ENCODE measurements at regions not wholly inside any gene's neighbourhood (a gene's known extent, or its start where the extent isn't known, plus 50 kb on each side); places are given as distances from the start of the nearest gene placed in this dataset.

DNA sequence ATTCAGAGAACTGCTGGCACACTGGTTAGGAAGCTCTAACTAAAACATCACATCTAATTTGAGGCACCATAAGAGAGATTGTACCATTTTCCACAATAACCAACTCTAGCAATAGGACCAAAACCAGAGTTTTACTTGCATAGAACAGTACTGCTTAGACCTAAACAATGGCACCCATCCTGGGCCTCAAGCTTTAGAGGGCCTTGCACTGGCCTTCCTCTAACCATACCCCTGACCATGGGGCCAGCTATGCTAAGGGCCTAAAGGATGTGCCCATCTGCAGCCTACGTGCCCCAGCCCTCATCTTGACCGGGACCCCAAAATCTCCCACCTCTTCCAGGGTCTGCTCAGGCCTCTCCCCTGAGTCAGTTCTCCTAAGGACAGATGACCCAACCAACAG lies 74.4 kb upstream of the ARHGAP32 start:
- DNase-seq (ENCODE audit: low read depth), result no peak

- DNase-seq (ENCODE audit: low read depth), result no peak
These were observed 73.1 kb upstream of the ARHGAP32 start for GRCh38 chr11:129265125-129265788.

DNA sequence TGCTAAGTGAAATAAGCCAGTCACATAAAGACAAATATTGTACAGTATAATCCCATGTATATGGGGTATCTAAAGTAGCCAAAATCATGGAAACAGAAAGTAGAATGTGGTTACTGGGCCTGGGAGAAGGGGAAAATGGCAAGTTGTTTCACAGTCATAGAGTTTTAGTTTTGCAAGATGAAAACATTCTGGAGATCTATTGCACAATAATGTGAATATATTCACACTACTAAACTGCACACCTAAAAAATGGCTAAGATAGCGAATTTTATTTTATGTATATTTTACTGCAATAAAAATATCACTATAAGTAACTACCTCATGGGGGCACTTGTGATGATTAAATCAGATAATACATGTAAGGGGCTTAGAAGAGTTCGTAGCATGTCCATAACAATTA lies 72.0 kb upstream of the ARHGAP32 start:
- no peak for DNase-seq (ENCODE audit: low read depth)

GRCh38 chr11:129260750-129261149 lies 68.6 kb upstream of the ARHGAP32 start:
- DNase-seq (ENCODE audit: low read depth), result no peak

GRCh38 chr11:129259931-129260348 lies 67.8 kb upstream of the ARHGAP32 start:
- DNase-seq (ENCODE audit: low read depth), result no peak

GRCh38 chr11:129258205-129258604 lies 66.1 kb upstream of the ARHGAP32 start:
- no peak for DNase-seq (ENCODE audit: low read depth)

DNA sequence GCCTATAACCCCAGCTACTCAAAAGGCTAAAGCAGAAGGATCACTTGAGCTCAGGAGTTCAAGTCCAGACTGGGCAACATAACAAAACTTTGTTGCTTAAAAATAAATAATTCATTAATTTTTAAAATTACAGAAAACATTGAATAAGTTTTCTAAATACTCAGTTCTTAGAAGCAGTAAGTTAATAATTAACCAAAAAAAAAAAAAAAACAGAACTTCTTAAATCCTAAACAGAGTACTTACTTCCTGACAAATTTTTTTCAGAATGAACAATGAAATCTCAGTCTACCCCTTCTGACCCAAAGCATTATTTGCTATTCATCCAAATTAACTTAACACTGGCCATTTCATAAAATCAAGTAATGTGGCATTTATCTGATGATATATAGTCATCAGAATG lies 65.4 kb upstream of the ARHGAP32 start:
- DNase-seq (ENCODE audit: low read depth), result no peak

DNA sequence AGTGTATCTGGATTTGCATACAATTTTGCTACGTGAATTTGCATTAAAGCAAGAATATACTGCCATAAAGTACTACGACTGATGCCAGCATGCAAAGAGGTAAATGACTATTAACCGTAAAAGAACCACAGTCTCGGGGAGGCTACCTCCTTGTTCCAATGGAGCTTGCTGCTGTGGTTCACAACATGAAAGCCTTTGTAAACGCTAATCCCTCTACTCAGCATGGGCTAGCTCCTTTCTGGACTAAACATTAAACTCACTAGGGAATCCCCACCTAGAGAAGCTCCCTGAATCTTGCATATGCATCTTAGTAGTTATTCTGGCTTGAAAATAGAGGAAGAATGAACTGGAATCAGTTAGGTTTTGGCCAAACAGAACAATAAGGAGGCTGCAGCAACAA lies 60.5 kb upstream of the ARHGAP32 start:
- no peak for DNase-seq (ENCODE audit: low read depth)

DNA sequence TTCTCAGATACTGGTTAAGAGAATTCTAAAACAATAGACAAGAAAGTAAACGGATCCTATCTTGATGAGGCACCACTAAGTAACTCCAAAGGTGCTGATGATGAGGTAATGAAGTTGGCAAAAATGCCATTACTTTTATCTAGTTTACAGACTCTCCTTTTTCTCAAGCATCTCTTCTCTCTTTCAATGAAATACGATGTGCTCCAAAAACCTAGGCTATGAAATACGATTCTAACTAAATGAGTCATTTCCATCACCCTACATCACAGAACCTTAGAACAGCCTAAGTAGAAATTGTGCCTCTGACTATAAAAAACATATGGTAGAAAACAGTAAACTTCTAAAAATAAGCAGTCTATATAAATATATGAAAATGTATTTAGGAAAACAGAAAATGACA lies 58.9 kb upstream of the ARHGAP32 start:
- DNase-seq (ENCODE audit: low read depth), result no peak

GRCh38 chr11:129249923-129250322 lies 57.8 kb upstream of the ARHGAP32 start:
- DNase-seq (ENCODE audit: low read depth), result no peak

GRCh38 chr11:129249351-129249750 lies 57.2 kb upstream of the ARHGAP32 start:
- DNase-seq (ENCODE audit: low read depth), result no peak

DNA sequence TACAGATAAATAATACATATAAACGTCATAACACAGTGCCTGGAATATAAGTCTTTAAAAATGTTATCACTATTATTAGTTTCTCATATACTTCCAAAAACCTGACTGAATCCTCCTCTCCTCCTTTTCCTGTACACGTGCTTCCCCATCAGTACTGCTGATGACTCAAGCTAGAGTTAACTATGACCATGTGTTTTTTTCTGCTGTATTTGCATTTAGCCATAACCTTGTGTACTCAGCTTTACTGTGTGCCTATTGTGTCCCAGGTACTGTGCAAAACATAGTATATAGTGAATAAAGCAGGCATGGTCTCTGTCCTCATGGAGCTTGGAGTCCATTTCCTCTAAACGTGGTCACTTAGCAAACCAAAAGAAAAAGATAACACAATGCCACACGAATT lies 56.5 kb upstream of the ARHGAP32 start:
- DNase-seq (ENCODE audit: low read depth), result no peak

GRCh38 chr11:129247135-129247534 lies 55.0 kb upstream of the ARHGAP32 start:
- DNase-seq (ENCODE audit: low read depth), result no peak

DNA sequence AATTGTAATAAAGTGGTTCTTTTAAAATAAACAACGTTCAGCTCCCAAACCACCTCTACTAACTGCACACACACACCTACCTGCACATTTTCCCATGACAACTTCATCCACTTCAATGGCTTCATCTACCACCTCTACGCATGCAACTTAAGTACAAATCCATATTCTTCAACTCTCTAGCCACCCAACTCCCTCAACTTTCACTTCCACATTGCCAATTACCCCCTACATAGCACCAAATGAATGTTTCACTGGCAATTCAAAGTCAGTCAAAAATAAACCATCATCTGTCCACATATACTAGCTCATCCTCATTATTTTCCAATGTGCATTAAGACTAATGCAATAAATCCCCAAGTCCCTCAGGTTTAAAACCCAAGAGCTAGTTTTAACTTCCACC lies 50.7 kb upstream of the ARHGAP32 start:
- DNase-seq (ENCODE audit: low read depth), result no peak
